ENCODE measurements at regions not wholly inside any gene's neighbourhood (a gene's known extent, or its start where the extent isn't known, plus 50 kb on each side); places are given as distances from the start of the nearest gene placed in this dataset.

GRCh38 chr2:212695426-212695825, 156.8 kb upstream of the ERBB4 start:
- H3K36me3 ChIP-seq = no peaks in the 10 kb centered on the region
- DNase-seq = no peak
- intact Hi-C loops (cut with DNase I; ENCODE audit: low total_unique reads) = no loop called here
- no peak overlapping the region for H3K27ac ChIP-seq
- no peaks in the 10 kb centered on the region for H3K9me3 ChIP-seq
- TF ChIP-seq POLR2A (IDR thresholded peaks at IDR 0.05) = no peak
- TF ChIP-seq, protein P1, sequence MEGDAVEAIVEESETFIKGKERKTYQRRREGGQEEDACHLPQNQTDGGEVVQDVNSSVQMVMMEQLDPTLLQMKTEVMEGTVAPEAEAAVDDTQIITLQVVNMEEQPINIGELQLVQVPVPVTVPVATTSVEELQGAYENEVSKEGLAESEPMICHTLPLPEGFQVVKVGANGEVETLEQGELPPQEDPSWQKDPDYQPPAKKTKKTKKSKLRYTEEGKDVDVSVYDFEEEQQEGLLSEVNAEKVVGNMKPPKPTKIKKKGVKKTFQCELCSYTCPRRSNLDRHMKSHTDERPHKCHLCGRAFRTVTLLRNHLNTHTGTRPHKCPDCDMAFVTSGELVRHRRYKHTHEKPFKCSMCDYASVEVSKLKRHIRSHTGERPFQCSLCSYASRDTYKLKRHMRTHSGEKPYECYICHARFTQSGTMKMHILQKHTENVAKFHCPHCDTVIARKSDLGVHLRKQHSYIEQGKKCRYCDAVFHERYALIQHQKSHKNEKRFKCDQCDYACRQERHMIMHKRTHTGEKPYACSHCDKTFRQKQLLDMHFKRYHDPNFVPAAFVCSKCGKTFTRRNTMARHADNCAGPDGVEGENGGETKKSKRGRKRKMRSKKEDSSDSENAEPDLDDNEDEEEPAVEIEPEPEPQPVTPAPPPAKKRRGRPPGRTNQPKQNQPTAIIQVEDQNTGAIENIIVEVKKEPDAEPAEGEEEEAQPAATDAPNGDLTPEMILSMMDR (IDR thresholded peaks at IDR 0.05) = no peak
- no peaks in the 10 kb centered on the region for H3K27me3 ChIP-seq
- H3K4me3 ChIP-seq = no peak overlapping the region
- H3K4me1 ChIP-seq = no peaks in the 10 kb centered on the region

DNA sequence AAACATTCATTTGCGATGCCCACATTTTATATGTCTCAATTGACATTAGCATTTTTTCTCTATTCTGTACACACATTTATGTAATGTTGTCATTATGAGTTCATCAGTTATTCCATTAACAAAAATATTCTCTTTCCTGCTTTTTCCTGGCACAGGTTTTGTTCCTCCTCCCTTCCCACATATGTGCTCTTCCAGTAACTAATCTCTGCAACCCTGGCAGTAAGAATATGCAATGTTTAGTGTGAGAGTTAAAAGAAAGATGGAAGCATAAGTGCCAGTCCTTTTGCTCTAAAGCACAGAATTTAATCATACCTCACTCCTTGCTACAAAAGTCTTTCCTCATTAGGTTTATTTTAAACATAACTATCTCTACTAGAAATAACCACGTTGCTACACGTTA, 155.8 kb upstream of the ERBB4 start:
- intact Hi-C loops (cut with DNase I; ENCODE audit: low total_unique reads) = no loop called here
- no peaks in the 10 kb centered on the region for H3K36me3 ChIP-seq
- DNase-seq = no peak
- TF ChIP-seq, protein P1 (IDR thresholded peaks at IDR 0.05) = no peak
- TF ChIP-seq POLR2A (IDR thresholded peaks at IDR 0.05) = no peak
- H3K9me3 ChIP-seq = no peaks in the 10 kb centered on the region
- no peak overlapping the region for H3K4me3 ChIP-seq
- H3K27ac ChIP-seq = no peak overlapping the region
- no peaks in the 10 kb centered on the region for H3K27me3 ChIP-seq
- no peaks in the 10 kb centered on the region for H3K4me1 ChIP-seq

GRCh38 chr2:212692466-212692865, 153.9 kb upstream of the ERBB4 start:
- Histone ChIP-seq H3K27ac (no peak overlapping the region), H3K9me3 (no peaks in the 10 kb centered on the region), H3K4me1 (no peaks in the 10 kb centered on the region), H3K36me3 (no peaks in the 10 kb centered on the region), H3K27me3 (no peaks in the 10 kb centered on the region), H3K4me3 (no peak overlapping the region)
- no peak for DNase-seq
- intact Hi-C loops (cut with DNase I; ENCODE audit: low total_unique reads) = no loop called here
- TF ChIP-seq, protein P1 (IDR thresholded peaks at IDR 0.05) = no peak
- no peak for TF ChIP-seq POLR2A (IDR thresholded peaks at IDR 0.05)

- H3K4me3 ChIP-seq = no peak overlapping the region
- H3K27ac ChIP-seq = no peak overlapping the region
- H3K36me3 ChIP-seq = no peaks in the 10 kb centered on the region
- DNase-seq = peak; percentile 19 to 34
- no peak for TF ChIP-seq POLR2A (IDR thresholded peaks at IDR 0.05)
- TF ChIP-seq, protein P1 (IDR thresholded peaks at IDR 0.05) = peak; percentile 45 to 60 (median 54)
- H3K27me3 ChIP-seq = no peaks in the 10 kb centered on the region
- H3K4me1 ChIP-seq = no peaks in the 10 kb centered on the region
- intact Hi-C loops (cut with DNase I; ENCODE audit: low total_unique reads) = no loop called here
- H3K9me3 ChIP-seq = no peaks in the 10 kb centered on the region
Observed at GRCh38 chr2:212686285-212686895, 147.8 kb upstream of the ERBB4 start.

DNA sequence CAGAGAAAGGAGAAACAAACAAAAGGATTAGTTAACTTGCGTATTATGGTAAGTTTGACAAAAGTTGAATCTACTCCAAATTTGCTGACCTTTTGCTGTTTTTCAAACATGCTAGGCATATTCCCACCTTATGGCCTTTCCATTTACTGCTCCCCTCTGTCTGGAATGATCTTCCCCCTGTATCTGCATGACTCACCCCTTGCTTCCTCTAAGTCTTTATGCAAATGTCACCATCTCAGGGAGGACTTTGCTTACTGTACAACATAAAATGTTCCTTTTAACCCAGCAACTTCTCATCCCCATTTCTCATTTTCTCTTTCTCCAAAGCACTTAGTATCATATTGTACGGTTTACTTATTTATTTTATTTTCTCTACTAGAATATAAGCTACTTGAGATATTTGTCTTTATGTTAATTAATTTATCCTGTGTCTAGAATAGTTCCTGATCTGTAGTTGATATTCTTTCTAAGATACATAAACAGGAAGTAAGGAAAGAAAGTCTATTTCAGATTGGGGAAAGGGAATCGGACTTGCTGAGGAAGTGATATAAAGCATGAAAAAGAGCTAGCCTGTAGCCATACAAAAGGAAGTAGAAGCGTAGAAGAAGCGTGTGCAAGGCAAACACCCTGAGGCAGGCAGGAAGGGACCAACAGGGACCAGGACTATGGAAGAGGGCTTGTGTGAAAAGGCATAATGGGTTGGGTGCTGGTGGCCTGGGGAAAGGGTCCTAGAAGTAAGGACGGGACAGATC, 144.9 kb upstream of the ERBB4 start:
- no peak overlapping the region for H3K4me3 ChIP-seq
- no peak for DNase-seq
- intact Hi-C loops (cut with DNase I; ENCODE audit: low total_unique reads) = no loop called here
- H3K9me3 ChIP-seq = no peaks in the 10 kb centered on the region
- no peak overlapping the region for H3K27ac ChIP-seq
- H3K27me3 ChIP-seq = no peaks in the 10 kb centered on the region
- H3K36me3 ChIP-seq = no peaks in the 10 kb centered on the region
- no peaks in the 10 kb centered on the region for H3K4me1 ChIP-seq
- no peak for TF ChIP-seq POLR2A (IDR thresholded peaks at IDR 0.05)
- TF ChIP-seq, protein P1 (IDR thresholded peaks at IDR 0.05) = no peak
